ENCODE measurements at regions not wholly inside any gene's neighbourhood (a gene's known extent, or its start where the extent isn't known, plus 50 kb on each side); places are given as distances from the start of the nearest gene placed in this dataset.

- no peak for DNase-seq (ENCODE audit: low spot score)
These were observed 509.7 kb downstream of the PSAT1 start for GRCh38 chr9:78806492-78807160.

- DNase-seq (ENCODE audit: low spot score): no peak
These were observed 510.4 kb downstream of the PSAT1 start for GRCh38 chr9:78807286-78807685.

GRCh38 chr9:78808048-78808447, 511.1 kb downstream of the PSAT1 start:
- no peak for DNase-seq (ENCODE audit: low spot score)

GRCh38 chr9:78811622-78812276, 514.8 kb downstream of the PSAT1 start:
- no peak for DNase-seq (ENCODE audit: low spot score)

GRCh38 chr9:78812665-78813064, 515.7 kb downstream of the PSAT1 start:
- DNase-seq (ENCODE audit: low spot score): no peak

GRCh38 chr9:78813602-78814180, 516.8 kb downstream of the PSAT1 start:
- DNase-seq (ENCODE audit: low spot score): no peak

GRCh38 chr9:78821126-78821822, 524.3 kb downstream of the PSAT1 start:
- peak; percentile 1 for DNase-seq (ENCODE audit: low spot score)

DNA sequence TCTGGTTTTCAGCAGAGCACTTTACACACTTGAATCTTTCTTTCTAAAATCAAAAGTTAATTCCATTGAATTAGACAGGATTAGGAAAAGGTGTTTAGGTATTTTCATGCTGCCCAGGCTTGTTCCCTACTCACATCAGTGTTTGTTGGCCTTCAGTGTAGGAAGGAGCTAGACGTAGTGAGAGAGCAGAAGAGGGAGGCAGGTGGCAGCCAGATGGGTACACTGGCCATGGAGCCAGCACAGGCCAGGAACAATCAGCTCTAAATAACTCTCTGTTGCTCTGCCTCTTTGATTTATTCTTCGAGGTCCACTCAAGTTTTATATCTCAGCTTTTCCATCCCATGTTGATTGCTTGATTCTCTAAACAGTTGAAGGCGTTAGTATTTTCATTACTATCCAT, 529.6 kb downstream of the PSAT1 start:
- no peak for DNase-seq (ENCODE audit: low spot score)

DNA sequence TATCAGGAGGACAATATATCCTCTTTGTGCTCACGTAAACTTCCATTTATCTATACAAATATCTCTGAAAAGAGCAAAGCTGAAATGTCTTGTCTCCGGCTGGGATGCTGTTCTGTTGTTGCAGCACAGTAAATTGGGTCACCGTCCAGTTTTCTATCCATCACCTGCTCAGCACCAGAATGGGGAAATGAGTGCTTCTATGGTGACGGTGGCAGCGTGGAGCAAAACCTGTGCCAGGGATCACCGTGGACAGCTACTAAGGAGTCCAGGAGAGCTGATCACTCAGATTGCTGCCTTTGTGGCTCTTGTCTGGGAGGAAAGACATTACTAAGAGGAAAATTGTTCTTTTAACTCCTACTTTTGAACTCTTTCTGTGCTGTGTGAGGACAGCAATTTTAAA, 531.6 kb downstream of the PSAT1 start:
- DNase-seq (ENCODE audit: low spot score): no peak

DNA sequence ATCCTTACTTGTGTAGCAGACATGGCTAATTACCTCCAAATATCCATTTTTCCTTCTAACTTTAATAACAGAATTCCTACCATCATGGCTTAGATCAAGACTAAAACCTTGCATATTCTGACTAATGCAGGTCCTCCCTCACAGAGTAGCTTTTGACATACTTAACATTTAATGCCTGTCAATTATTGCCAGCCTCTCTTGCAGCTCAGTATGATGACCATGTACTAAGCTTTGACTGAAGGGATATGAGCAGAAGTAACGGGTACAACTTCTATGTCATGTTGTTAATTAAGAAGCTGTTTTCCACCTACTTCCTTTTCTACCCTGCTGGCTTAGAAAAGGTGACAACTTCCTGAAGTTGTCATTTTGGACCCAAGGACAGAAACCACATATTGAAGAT, 533.4 kb downstream of the PSAT1 start:
- DNase-seq (ENCODE audit: low spot score): no peak

GRCh38 chr9:78831726-78832125, 534.8 kb downstream of the PSAT1 start:
- no peak for DNase-seq (ENCODE audit: low spot score)

DNA sequence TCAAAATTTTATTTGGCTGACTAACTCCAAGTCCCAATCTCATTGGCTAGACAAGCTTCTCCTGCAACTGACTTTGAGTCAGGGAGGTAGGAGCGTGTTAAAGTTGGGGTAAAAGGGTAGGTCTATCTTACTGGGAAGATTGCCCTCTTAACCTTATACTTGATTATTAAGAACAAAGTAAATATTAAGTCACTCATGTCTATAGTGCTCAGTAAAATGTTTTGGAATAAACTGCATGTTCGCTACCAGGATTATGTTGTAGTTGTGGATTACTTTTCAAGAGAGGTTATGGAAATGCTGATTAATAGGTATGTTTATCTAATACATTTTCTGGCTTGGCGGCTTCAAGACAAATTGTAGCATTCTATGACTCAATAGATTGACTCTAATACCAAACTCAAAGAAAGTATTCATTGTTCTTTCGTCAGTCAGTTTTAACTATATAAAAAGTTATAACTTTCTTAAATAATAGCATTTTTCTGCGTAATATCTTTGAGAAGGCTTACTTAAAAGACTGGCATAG, 539.1 kb downstream of the PSAT1 start:
- DNase-seq (ENCODE audit: low spot score): no peak

GRCh38 chr9:78839252-78839651, 542.3 kb downstream of the PSAT1 start:
- no peak for DNase-seq (ENCODE audit: low spot score)

DNA sequence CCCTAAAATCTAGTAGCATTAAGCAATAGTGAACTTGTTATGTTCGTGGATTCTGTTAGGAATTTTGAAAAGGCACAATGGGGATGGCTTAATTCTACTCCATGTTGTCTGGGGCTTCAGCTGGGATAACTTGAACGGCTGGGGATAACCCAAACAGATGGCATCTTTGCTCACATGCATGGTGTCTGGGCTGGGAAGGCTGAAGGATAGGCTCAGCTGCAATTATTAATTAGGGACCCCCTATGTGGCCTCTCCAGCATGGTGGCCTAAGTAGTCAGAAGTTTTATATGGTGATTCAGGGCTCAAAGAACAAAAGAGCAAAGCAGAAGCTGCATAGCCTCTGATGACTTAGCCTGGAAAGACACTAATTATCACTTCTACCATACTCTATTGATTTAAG, 551.1 kb downstream of the PSAT1 start:
- DNase-seq (ENCODE audit: low spot score): no peak

- no peak for DNase-seq (ENCODE audit: low spot score)
These were observed 559.2 kb downstream of the PSAT1 start for GRCh38 chr9:78856144-78856543.

- DNase-seq (ENCODE audit: low spot score): no peak
These were observed 559.9 kb downstream of the PSAT1 start for GRCh38 chr9:78856781-78857180.

DNA sequence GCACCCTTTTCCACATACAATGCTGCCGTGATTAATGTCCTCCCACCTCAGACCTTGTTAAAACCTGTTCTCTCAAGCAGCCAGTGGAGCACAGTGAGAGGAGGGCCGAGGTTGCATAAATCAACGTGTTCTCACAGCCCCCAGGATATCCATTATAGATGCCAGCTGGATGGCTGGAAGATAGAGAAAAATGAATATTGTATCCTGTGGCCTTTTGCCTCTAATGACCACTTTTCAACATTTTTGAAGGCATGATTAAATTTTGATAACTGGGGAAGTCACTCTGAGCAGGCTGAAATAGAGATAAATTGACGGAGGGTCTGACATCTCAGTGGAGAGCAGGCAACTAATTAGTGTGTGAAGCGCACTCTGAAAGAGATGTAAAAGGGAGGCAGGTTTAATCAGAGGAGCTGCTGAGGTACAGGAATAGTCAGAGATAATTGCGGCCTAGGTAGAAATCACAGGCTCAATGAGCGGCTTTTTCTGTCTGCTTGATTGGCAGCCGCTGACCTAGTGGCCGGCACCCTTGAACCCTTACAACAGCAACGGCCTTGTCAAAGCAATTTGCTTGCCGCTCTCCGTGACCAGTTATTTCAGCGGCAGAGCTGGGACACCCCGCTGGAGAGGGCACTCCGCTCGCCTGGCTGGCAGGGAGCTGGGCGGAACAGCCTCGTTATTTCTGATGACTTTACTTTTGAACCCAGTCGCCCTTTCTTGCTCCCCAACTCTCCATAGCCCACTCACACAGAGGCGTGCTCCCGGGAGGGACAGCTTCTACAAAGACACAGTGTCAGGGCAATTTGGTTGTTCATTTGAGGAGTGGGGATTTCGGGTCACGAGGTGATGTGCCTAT, 560.7 kb downstream of the PSAT1 start:
- no peak for DNase-seq (ENCODE audit: low spot score)

DNA sequence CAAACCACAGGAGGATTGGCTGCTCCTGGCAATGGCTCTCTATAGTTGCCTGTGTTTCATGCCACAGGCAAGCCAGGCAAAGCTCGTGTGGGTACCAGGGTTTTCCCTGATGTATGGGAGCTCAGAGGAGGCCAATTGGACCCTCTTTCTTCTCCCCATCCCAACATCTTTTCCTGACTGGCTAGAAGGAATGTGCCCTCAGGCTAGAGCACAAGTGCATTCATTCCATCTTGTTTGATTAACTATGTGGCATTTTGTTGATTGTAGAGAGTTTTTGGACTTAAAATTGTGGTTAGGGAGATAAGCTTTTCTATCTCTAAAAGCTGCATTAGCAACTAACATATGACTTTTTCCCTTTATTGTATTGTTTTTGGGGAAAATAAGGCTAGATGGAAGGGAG, 561.3 kb downstream of the PSAT1 start:
- DNase-seq (ENCODE audit: low spot score): no peak

- DNase-seq (ENCODE audit: low spot score): no peak
These were observed 564.0 kb downstream of the PSAT1 start for GRCh38 chr9:78860801-78861475.

- no peak for DNase-seq (ENCODE audit: low spot score)
These were observed 566.6 kb downstream of the PSAT1 start for GRCh38 chr9:78863531-78863930.

- DNase-seq (ENCODE audit: low spot score): no peak
These were observed 568.8 kb downstream of the PSAT1 start for GRCh38 chr9:78865737-78866136.

Data from CD4-positive, alpha-beta T cell treated with Interleukin-6 at 100 ng/mL for 8 hours (primary cell).